Left hindlimb (tissue), 1 donor: ENCODE measurements at regions not wholly inside any gene's neighbourhood (a gene's known extent, or its start where the extent isn't known, plus 50 kb on each side); places are given as distances from the start of the nearest gene placed in this dataset.
"Not testable (repeated sequence)": the region's sequence is repeated elsewhere in the genome, so short reads cannot be mapped to it uniquely, and the experiment has no call there.

Experiments used
- DNase-seq: peaks from one replicate; pipeline ENCODE4 v3.0.0-alpha.2; 2018

- no peak for DNase-seq
These were observed 80.8 kb upstream of the RNU6-1 start for GRCh38 chr15:67920524-67921240.

- DNase-seq = no peak
These were observed 82.3 kb upstream of the RNU6-1 start for GRCh38 chr15:67922106-67922675.

GRCh38 chr15:67922971-67923945 lies 83.4 kb upstream of the RNU6-1 start:
- no peak for DNase-seq

- DNase-seq = no peak
These were observed 84.6 kb upstream of the RNU6-1 start for GRCh38 chr15:67924359-67924974.

DNA sequence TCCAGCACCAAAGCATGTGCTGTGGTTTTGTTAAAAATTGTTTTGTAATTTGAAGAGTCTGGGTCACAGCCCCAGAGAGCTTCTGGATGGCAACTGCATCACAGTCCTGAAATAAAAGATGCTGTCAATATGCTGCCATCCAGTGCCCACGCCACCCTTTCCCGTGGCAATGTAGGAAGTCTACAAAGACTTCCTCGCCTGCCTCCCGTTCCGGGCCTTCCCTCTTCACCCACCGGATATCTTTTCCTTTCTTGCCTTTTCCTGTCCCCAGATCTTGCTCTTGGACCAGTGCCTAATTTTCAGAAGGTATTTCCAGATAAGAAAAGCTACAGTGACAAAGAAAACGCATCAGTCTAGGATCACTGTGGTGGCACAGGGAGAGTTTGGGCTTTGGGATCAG lies 85.3 kb upstream of the RNU6-1 start:
- DNase-seq = no peak

- no peak for DNase-seq
These were observed 87.8 kb upstream of the RNU6-1 start for GRCh38 chr15:67927501-67928168.

- DNase-seq = no peak
These were observed 88.8 kb upstream of the RNU6-1 start for GRCh38 chr15:67928666-67929065.

DNA sequence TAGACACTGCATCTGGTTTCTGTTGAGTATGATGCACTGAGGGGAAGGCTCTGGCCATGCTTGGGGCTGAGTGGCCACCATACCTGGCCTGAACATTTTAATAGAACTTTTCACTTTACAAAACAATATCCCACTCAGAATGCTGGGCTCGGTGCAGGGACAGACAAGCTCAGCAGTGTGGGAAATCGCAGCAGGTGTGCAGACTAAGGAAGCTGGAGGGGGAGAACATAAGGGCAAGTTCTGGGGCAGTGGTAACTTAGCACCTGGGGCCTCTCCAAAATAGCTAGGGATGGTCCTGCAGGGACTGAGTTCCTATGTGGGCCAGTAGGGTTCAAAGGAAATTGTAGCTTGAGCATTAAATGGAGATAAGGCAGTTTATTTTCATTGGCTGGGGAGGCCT lies 90.9 kb upstream of the RNU6-1 start:
- no peak for DNase-seq

GRCh38 chr15:67931861-67932260 lies 92.0 kb upstream of the RNU6-1 start:
- no peak for DNase-seq

- not testable (repeated sequence) for DNase-seq
These were observed 94.3 kb upstream of the RNU6-1 start for GRCh38 chr15:67934126-67934525.

GRCh38 chr15:67935244-67935643 lies 95.4 kb upstream of the RNU6-1 start:
- DNase-seq = no peak

DNA sequence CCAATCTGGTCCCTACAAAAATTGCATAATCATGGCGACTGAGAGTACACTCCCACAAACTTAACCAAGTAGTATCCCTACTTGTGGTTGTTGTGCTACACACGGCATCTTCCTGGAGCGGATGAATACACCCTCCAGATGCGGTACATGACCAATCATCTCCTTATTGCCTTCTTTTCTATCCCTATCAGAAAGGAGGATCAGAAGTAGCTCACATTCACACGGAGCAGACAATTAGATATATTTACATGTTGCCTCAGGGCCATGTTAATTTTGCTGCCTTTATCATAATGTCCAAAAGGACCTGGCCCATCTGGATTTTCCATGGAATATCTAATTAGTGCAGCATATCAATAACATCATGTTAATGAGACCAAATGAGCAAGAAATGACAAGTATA lies 96.4 kb upstream of the RNU6-1 start:
- no peak for DNase-seq

GRCh38 chr15:67937153-67937761 lies 97.4 kb upstream of the RNU6-1 start:
- DNase-seq = no peak

DNA sequence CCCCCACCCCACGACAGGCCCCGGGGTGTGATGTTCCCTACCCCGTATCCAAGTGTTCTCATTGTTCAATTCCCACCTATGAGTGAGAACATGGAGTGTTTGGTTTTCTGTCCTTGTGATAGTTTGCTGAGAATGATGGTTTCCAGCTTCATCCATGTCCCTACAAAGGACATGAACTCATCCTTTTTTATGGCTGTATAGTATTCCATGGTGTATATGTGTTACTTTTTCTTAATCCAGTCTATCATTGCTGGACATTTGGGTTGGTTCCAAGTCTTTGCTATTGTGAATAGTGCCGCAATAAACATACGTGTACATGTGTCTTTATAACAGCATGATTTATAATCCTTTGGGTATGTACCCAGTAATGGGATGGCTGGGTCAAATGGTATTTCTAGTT lies 99.3 kb upstream of the RNU6-1 start:
- DNase-seq = not testable (repeated sequence)

DNA sequence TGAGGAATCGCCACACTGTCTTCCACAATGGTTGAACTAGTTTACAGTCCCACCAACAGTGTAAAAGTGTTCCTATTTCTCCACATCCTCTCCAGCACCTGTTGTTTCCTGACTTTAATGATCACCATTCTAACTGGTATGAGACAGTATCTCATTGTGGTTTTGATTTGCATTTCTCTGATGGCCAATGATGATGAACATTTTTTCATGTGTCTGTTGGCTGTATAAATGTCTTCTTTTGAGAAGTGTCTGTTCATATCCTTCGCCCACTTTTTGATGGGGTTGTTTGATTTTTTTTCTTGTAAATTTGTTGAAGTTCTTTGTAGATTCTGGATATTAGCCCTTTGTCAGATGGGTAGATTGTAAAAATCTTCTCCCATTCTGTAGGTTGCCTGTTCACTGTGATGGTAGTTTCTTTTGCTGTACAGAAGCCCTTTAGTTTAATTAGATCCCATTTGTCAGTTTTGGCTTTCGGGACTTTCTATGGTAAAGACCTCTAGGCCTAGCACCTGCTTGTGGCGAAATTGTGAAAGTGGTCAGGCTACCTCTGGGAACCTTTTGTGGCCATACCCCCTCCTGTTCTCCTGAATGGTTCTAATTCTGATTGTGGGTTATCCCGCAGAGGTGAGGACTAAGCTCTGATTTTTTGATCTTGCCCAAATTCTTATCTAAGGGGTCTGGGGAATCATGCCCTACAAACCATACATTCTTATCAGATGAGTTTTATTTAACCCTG lies 99.9 kb upstream of the RNU6-1 start:
- not testable (repeated sequence) for DNase-seq

DNA sequence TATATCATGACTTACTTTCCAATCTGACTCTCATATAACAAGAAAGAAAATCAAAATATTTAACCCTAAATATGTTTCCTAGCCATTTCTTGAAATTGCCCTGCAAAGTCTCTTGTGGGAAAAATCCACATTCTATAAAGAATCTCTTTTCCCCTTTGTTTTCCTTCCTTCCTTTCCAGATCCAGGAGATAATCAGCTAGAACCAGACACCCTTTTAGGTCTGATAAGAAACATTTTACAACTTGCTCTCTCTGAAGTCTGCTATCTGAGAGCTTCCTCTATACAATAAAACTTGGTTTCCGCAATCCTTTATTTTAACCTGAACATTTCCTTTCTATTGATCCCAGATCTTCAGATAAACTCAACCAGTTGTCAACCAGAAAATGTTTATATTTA lies 100.5 kb upstream of the RNU6-1 start:
- DNase-seq = no peak

DNA sequence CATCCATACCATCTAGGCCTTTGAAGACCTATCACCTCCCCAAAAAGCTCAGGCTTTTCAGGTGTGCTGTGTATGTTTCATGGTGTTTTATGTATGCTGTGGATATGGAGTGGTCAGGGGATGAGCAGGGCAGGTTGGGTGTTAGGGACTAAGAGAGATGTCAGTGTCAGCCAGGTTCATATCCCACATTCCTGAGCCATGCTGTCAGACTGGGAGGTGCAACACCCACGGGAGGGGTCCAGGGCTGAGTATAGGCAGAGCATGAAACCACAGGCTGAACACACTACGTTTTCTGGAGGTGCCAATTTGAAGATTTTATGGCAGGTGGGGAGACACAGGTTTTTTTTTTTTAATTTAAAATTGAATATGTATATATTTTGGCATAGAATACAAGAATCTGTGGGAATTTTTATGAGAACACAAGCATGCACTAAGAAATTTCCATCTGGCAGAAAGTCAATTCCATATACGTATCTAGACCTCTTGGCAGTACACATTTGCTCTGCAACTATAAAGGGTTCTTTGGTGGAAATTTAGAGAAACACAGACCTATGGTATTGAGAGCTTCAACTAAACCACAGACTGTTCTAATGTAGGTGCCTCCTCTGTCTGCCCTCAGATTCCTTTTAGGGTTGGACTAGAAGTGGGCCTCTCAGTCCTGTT lies 101.9 kb upstream of the RNU6-1 start:
- DNase-seq = no peak

DNA sequence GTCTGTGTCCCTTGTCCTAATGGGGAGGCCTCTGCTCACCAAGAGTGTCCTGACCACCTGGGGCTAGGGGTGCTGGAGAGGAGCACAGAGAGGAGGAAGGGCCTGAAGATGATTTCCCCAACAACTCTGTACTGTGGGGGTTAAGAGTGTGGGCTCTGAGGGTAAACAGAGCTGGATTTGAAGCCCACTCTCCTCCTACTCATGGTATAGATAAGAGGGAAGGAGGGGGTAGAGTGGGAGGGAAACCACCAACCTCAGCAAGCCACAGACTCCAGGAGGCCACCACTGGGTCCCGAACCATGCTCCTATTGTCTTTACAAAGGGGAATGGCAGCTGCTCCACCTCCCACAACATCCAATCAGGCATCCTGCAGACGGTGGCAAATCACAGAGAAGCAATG lies 103.6 kb upstream of the RNU6-1 start:
- no peak for DNase-seq

DNA sequence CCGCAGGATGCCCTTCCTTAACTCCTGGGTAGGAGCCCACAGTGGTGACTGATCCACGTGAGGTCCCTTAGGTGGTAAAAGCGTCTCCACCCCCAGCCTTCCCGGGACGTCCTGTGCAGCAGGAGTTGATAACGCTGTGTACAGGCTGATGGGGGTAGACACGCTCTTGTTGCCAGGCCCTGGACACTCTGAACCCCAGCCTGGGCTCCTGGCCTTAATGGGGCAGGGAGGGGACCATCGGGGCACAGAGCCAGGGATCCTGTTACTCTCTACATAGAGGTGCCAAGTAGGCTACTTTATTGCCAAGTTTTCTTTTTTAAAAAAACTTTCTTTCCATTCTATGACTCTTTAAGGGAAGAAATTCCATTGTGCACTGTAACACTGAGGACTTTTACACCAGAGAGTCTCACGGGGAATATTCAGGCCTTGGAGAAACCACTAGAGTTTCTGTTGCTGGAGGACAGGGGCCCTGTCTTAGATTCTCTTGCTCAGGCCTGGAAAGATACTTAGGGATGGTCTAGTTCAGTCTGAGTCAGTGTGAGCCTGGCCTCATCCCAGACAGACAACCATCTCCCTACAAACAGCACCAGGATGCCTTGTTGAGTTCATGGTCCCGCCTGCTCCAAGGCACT lies 104.3 kb upstream of the RNU6-1 start:
- peak; percentile 54 for DNase-seq

GRCh38 chr15:67945131-67945530 lies 105.3 kb upstream of the RNU6-1 start:
- DNase-seq = no peak
